WTC11 (cell line): ENCODE measurements at regions not wholly inside any gene's neighbourhood (a gene's known extent, or its start where the extent isn't known, plus 50 kb on each side); places are given as distances from the start of the nearest gene placed in this dataset.

Experiments
- ATF3 ChIP-seq: sonication (generic); formaldehyde crosslinking; conservative IDR thresholded peaks from 2 replicates; pipeline ENCODE4 v1.8.1; 2022; ENCODE audit warnings: mild to moderate bottlenecking, missing genetic modification reagents
- CTCF ChIP-seq: fragments of 200-600 bp; IDR thresholded peaks from 2 replicates; pipeline ENCODE4 v1.8.0; 2022; ENCODE audit warnings: antibody characterized with exemption
- FOXJ3 ChIP-seq: sonication (generic); formaldehyde crosslinking; IDR thresholded peaks from 2 replicates; pipeline ENCODE4 v1.9.0; 2021; ENCODE audit warnings: missing genetic modification reagents, mild to moderate bottlenecking, borderline replicate concordance
- JUN ChIP-seq: sonication (generic); formaldehyde crosslinking; IDR thresholded peaks from 2 replicates; pipeline ENCODE4 v1.8.0; 2023; ENCODE audit warnings: mild to moderate bottlenecking, missing genetic modification reagents
- MAX ChIP-seq: sonication (generic); formaldehyde crosslinking; IDR thresholded peaks from 2 replicates; pipeline ENCODE4 v1.8.0; 2022; ENCODE audit warnings: mild to moderate bottlenecking, missing genetic modification reagents
- TEAD4 ChIP-seq: sonication (generic); formaldehyde crosslinking; IDR thresholded peaks from 2 replicates; pipeline ENCODE4 v1.8.0; 2022; ENCODE audit warnings: mild to moderate bottlenecking, missing genetic modification reagents
- ZBTB21 ChIP-seq: sonication (generic); formaldehyde crosslinking; IDR thresholded peaks from 2 replicates; pipeline ENCODE4 v1.8.1; 2023; ENCODE audit warnings: mild to moderate bottlenecking, missing genetic modification reagents, borderline replicate concordance

- no peak for TF ChIP-seq FOXJ3 (CRISPR knock-in tag)
- TF ChIP-seq JUN (CRISPR knock-in tag) = no peak
- no peak for TF ChIP-seq CTCF
- no peak for TF ChIP-seq TEAD4 (CRISPR knock-in tag)
- no peak for TF ChIP-seq ZBTB21
- TF ChIP-seq MAX (CRISPR knock-in tag) = no peak
- no peak for TF ChIP-seq ATF3
Measured at GRCh38 chr6:112576423-112576822, 229.3 kb downstream of the RFPL4B start.
